GM12878 (cell line): ENCODE measurements at regions not wholly inside any gene's neighbourhood (a gene's known extent, or its start where the extent isn't known, plus 50 kb on each side); places are given as distances from the start of the nearest gene placed in this dataset.

ENCODE experiments used
- CTCF ChIP-seq, 3 experiments: IDR thresholded peaks in 2 of 3; conservative IDR thresholded peaks in 1 of 3; 2 replicates each; pipeline ENCODE4 v1.5.1; 2011; ENCODE audit warnings: low read depth in 3 of 3, low read length in 3 of 3, mild to moderate bottlenecking in 3 of 3, control low read depth in 2 of 3, moderate library complexity in 2 of 3, inconsistent platforms in 1 of 3, mixed read lengths in 1 of 3; ENCODE audit not compliant: control insufficient read depth in 2 of 3, insufficient read depth in 1 of 3; ENCODE audit errors: extremely low read depth in 1 of 3
- STAT3 ChIP-seq: IDR thresholded peaks from 2 replicates; pipeline ENCODE4 v1.6.1; 2011; ENCODE audit warnings: low read depth, low read length, improper control_type of control experiment
- ZBTB40 ChIP-seq: fragments of 450-650 bp; IDR thresholded peaks from 2 replicates; pipeline ENCODE4 v1.6.1; 2016; ENCODE audit warnings: mild to moderate bottlenecking, moderate library complexity, borderline replicate concordance
- ZNF274 ChIP-seq: IDR thresholded peaks from one replicate; pipeline ENCODE4 v1.8.0; 2011; ENCODE audit not compliant: insufficient read length, insufficient read depth

GRCh38 chr20:24894488-24894887, 54.6 kb upstream of the CST7 start:
- TF ChIP-seq ZNF274 (no peak), CTCF (IDR thresholded peaks at IDR 0.05 in 2 of 3, conservative IDR thresholded peaks at IDR 0.05 in 1 of 3; ENCODE audit: control insufficient read depth in 2 of 3, extremely low read depth in 1 of 3, insufficient read depth in 1 of 3, low read depth in 3 of 3, low read length in 3 of 3) (no peak), ZBTB40 (no peak), STAT3 (no peak)
